Activated naive CD8-positive, alpha-beta T cell (primary cell): ENCODE measurements at regions not wholly inside any gene's neighbourhood (a gene's known extent, or its start where the extent isn't known, plus 50 kb on each side); places are given as distances from the start of the nearest gene placed in this dataset.
"Not testable (repeated sequence)": the region's sequence is repeated elsewhere in the genome, so short reads cannot be mapped to it uniquely, and the experiment has no call there.

ENCODE experiments used
- H3K27ac Mint-ChIP-seq: one replicate; pipeline ENCODE4 v1.8.0; 2021; ENCODE audit warnings: mixed read lengths
- H3K27me3 Mint-ChIP-seq: one replicate; pipeline ENCODE4 v1.8.0; 2021; ENCODE audit warnings: mixed read lengths
- H3K36me3 Mint-ChIP-seq: one replicate; pipeline ENCODE4 v1.8.0; 2021; ENCODE audit warnings: mixed read lengths
- H3K4me1 Mint-ChIP-seq: one replicate; pipeline ENCODE4 v1.8.0; 2021; ENCODE audit warnings: low read depth, mixed read lengths
- H3K4me3 Mint-ChIP-seq: one replicate; pipeline ENCODE4 v1.8.0; 2021; ENCODE audit warnings: mild to moderate bottlenecking, mixed read lengths
- H3K9me3 Mint-ChIP-seq: one replicate; pipeline ENCODE4 v1.8.0; 2021; ENCODE audit warnings: low read depth, mixed read lengths

DNA sequence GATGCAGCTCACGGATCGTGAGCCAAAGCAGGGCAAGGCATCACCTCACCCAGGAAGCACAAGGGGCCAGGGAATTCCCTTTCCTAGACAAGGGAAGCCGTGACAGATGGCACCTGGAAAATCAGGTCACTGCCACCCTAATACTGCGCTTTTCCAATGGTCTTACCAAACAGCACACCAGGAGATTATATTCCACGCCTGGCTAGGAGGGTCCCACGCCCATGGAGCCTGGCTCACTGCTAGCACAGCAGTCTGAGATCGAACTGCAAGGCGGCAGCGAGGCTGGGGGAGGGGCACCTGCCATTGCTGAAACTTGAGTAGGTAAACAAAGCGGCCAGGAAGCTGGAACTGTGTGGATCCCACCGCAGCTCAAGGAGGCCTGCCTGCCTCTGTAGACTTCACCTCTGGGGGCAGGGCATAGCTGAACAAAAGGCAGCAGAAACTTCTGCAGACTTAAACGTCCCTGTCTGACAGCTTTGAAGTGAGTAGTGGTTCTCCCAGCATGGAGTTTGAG lies 205.2 kb upstream of the GRIK2 start:
- not testable (repeated sequence) for H3K36me3 Mint-ChIP-seq

DNA sequence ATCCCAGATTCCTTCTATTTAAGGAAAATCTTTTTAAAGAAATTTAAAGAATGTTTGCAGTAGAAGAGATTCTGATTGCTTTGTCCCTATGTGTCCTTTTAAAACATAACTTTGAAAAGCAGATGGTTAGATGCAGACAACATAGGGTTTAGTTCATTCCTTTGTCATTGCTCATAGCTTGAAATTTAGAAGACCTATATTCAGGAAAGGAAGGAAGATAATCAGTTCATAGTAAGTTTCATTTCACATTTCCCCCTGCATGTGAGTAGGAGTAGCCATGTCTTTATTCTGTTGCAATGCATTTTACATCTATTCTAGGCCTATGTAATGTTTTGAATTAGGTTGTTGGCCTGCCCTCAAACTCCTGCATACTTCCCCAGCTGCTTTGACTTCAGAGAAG lies 197.9 kb upstream of the GRIK2 start:
- Mint-ChIP-seq H3K4me1 (no peaks in the 10 kb centered on the region), H3K27ac (no peak overlapping the region), H3K9me3 (peaks cover 5% of the 10 kb centered on the region), H3K36me3 (no peaks in the 10 kb centered on the region), H3K27me3 (no peaks in the 10 kb centered on the region), H3K4me3 (no peak overlapping the region)

More for the DNA sequence above, 205.2 kb upstream of the GRIK2 start:
- H3K27ac Mint-ChIP-seq, H3K4me3 Mint-ChIP-seq, H3K27me3 Mint-ChIP-seq, H3K9me3 Mint-ChIP-seq, H3K4me1 Mint-ChIP-seq: not testable (repeated sequence)

DNA sequence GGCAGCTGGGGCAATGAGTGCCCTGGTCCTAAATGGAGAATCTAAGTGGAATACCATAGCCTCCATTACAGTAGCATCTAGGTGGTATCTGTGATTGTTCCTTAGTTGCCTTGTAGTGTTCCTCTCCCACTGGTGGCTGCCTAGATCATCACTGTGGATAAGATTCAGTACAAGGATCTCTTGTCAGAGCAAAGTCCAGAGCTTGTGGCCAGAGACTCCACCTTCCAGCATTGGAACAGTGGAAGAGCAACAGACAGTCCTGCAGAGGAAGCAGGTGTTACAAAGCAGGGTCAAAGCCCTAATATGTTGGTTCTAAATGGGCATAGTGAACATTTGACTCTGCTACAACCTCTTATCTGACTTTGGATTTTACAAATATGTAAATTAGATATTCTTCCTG lies 194.1 kb upstream of the GRIK2 start:
- Mint-ChIP-seq H3K4me3 (no peak overlapping the region), H3K9me3 (peaks cover 5% of the 10 kb centered on the region), H3K27me3 (no peaks in the 10 kb centered on the region), H3K27ac (no peak overlapping the region), H3K36me3 (no peaks in the 10 kb centered on the region), H3K4me1 (no peaks in the 10 kb centered on the region)

DNA sequence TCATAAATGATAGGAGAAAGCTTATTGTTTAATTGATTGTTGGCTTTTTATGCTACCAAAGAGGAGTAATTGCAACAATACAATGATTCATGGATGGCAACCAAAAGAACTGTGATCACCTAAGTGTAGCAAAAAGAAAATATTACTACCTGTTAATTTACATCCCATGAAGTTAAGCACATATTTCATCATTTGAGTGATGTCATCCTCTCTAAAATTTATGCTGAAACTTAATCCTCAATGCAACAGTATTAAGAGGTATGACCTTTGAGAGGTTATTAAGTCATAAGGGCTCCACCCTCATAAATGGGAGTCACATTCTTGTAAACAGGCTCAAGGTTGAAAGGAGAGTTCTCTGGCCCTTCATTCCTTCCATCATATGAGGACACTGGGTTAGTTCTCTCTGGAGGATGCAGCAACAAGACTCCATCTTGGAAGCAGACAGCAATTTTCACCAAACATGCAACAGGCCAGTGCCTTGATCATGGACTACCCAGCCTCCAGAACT lies 190.6 kb upstream of the GRIK2 start:
- no peak overlapping the region for H3K27ac Mint-ChIP-seq
- H3K4me3 Mint-ChIP-seq: no peak overlapping the region
- no peaks in the 10 kb centered on the region for H3K4me1 Mint-ChIP-seq
- no peaks in the 10 kb centered on the region for H3K27me3 Mint-ChIP-seq
- no peaks in the 10 kb centered on the region for H3K9me3 Mint-ChIP-seq
- H3K36me3 Mint-ChIP-seq: no peaks in the 10 kb centered on the region

DNA sequence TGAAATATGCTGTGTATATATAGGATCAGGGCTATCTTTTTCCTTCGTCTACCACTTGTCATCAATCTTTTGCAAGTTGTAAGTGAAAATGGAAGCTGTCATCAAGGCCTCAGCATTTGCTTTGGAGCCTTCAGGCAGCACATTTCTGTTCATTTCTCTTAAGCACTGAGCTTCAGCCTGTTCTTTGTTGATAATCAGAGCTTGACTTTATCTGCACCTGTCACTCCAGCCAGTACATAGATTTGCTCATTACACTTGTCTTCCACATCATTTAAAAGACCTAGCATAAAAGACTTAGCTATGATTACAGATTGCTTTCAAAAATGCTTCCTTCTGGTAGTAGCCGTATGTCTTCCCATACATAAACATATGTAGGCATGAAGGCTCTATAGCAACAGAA lies 189.8 kb upstream of the GRIK2 start:
- Mint-ChIP-seq H3K27ac (no peak overlapping the region), H3K27me3 (no peaks in the 10 kb centered on the region), H3K36me3 (no peaks in the 10 kb centered on the region), H3K4me3 (no peak overlapping the region), H3K4me1 (no peaks in the 10 kb centered on the region), H3K9me3 (no peaks in the 10 kb centered on the region)

DNA sequence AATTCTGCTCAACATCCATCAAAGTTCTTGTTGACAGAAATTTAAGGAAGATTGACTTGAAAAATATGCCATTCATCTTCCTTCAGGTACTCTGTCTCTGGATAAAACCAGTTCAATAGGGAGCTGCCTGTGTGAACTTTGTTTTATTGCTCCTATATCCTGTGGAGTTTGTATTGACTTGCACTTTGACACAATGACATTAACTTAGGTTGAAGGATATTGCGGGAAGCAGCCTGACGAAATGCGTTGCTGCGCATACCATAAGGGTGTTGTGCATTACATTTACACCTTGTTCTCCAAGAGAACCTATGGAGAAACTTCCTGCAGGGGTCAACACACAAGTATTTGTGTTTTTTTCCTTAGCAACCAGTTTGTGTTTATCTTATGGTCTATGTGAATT lies 185.4 kb upstream of the GRIK2 start:
- Mint-ChIP-seq H3K36me3 (no peaks in the 10 kb centered on the region), H3K9me3 (no peaks in the 10 kb centered on the region), H3K27me3 (no peaks in the 10 kb centered on the region), H3K27ac (no peak overlapping the region), H3K4me1 (no peaks in the 10 kb centered on the region), H3K4me3 (no peak overlapping the region)

DNA sequence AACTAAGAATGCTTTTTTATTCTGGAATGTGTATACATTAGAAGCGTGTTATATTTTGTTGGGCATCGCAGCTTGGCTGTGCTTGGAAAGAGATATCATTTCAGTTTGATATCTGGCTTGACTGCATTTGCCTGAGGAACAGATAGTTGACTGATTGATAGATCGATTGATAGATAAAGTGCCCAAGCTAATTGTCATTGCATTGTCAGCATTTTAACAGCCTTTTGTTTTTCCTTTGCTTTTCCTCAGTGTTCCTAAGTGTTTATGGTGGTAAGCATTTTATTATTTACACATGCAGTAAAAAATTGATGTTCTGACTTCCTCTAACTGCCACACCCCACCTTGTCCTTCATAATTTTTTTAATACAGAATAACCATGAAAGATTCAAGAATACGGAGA lies 180.9 kb upstream of the GRIK2 start:
- Mint-ChIP-seq H3K9me3 (no peaks in the 10 kb centered on the region), H3K4me1 (no peaks in the 10 kb centered on the region), H3K4me3 (no peak overlapping the region), H3K36me3 (no peaks in the 10 kb centered on the region), H3K27ac (no peak overlapping the region), H3K27me3 (no peaks in the 10 kb centered on the region)

DNA sequence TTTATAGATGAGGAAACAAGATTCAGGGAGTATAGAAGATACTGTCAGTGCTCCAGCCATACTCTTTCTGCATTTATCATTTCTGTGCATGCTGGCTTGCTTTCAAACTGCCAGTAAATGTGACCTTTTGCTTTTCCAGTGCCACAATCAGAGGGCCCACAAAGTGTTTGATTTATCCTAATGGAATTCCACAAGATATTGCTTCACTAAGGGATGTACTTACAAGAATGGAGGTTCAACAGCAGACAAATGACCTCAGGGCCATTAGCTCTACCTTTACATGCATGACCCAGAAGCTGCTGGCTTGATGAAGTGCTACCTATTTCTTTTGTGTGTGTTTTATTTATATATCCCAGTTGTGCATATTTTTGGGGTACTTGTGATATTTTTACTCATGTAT lies 171.5 kb upstream of the GRIK2 start:
- H3K9me3 Mint-ChIP-seq: no peaks in the 10 kb centered on the region
- no peaks in the 10 kb centered on the region for H3K27me3 Mint-ChIP-seq
- H3K36me3 Mint-ChIP-seq: no peaks in the 10 kb centered on the region
- no peaks in the 10 kb centered on the region for H3K4me1 Mint-ChIP-seq
- no peak overlapping the region for H3K27ac Mint-ChIP-seq
- H3K4me3 Mint-ChIP-seq: no peak overlapping the region

DNA sequence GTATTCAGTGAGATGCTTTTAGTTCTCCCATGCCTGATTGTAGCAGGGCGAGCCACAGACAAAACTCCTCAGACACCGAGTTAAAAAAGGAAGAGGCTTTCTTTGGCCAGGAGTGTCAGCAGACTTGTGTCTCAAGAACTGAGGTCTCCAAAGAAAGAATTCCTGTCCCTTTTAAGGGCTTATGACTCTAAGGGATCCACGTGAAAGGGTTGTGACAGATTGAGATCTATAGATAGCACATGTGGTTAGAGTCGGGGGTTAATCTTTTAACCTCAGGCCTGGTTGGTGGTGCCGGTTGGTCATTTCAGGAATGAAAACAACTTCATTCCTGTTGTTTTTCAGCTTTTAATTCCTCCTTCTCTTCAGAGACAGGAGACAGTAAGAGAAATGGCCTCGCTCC lies 168.8 kb upstream of the GRIK2 start:
- Mint-ChIP-seq H3K27me3 (no peaks in the 10 kb centered on the region), H3K9me3 (no peaks in the 10 kb centered on the region), H3K4me3 (no peak overlapping the region), H3K36me3 (no peaks in the 10 kb centered on the region), H3K4me1 (no peaks in the 10 kb centered on the region), H3K27ac (no peak overlapping the region)

DNA sequence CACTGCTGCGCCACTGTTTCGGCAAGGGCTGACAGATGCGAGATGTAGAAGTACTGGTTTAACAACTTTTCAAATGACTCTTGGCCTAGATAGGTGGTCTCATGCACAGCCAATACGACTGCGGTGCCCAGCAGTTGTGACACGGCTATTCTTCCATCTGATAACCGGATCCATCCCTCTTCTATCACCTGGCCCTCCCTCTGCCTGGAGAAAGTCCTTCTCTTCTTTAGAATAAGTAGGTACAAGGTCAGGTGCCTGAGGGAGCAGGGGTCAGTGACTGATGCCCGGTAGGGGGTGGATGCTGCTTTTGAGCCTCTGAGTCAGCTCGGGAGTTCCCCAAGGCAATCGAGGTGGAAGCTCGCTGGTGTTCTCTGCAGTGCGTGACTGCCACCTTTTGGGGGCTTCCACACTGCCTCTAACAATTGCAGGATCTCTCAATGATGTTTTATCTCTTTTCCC lies 166.8 kb upstream of the GRIK2 start:
- no peak overlapping the region for H3K27ac Mint-ChIP-seq
- H3K9me3 Mint-ChIP-seq: no peaks in the 10 kb centered on the region
- H3K27me3 Mint-ChIP-seq: no peaks in the 10 kb centered on the region
- H3K4me1 Mint-ChIP-seq: no peaks in the 10 kb centered on the region
- H3K4me3 Mint-ChIP-seq: no peak overlapping the region
- no peaks in the 10 kb centered on the region for H3K36me3 Mint-ChIP-seq

DNA sequence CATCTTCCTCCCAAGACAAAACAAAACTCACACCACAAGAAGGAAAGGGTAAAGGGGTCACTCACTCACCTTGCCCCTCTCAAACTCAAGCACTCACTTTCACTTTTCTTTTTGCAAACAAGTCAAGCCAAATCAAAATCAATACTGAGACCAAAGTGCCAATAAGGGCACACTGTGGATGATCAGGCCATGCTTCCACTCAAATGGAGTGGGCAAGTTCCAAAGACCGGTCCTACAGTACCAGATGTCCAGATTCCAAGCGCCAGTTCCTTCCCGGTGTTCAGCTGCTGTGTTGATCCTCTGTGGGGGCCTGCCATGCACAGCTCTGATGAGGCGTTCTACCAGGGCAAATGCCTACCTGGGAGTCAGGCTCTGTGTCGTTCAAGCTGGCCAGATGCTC lies 162.6 kb upstream of the GRIK2 start:
- no peaks in the 10 kb centered on the region for H3K27me3 Mint-ChIP-seq
- H3K4me3 Mint-ChIP-seq: no peak overlapping the region
- H3K9me3 Mint-ChIP-seq: no peaks in the 10 kb centered on the region
- H3K27ac Mint-ChIP-seq: no peak overlapping the region
- no peaks in the 10 kb centered on the region for H3K36me3 Mint-ChIP-seq
- no peaks in the 10 kb centered on the region for H3K4me1 Mint-ChIP-seq

DNA sequence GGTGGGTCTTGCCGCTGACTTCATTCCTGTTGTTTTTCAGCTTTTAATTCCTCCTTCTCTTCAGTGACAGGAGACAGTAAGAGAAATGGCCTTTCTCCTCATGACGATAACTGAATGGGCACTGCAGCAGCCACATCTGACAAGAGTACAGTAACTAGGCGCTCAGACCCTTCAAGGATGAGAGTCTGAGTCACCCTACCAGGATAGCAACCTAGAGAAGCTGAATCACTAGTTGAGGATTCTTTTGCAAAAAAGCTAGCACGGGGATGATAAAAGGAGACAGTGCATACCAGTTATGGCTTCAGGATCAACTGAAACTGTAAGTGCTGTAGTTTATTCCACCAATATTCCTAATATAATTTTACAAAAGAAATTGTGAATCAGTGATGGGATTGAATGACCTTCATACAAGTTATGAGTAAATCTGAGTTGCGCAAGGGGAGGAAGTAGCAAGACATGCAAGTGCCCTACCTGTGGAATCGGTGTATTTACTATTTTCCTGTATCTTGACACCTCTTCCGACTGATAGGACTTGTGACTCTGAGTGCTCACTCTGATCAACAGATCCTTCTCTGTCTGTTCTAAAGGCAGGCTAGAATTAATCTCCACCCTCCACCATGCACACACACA lies 161.8 kb upstream of the GRIK2 start:
- H3K27me3 Mint-ChIP-seq: no peaks in the 10 kb centered on the region
- H3K9me3 Mint-ChIP-seq: no peaks in the 10 kb centered on the region
- H3K4me1 Mint-ChIP-seq: no peaks in the 10 kb centered on the region
- no peaks in the 10 kb centered on the region for H3K36me3 Mint-ChIP-seq
- no peak overlapping the region for H3K27ac Mint-ChIP-seq
- no peak overlapping the region for H3K4me3 Mint-ChIP-seq

DNA sequence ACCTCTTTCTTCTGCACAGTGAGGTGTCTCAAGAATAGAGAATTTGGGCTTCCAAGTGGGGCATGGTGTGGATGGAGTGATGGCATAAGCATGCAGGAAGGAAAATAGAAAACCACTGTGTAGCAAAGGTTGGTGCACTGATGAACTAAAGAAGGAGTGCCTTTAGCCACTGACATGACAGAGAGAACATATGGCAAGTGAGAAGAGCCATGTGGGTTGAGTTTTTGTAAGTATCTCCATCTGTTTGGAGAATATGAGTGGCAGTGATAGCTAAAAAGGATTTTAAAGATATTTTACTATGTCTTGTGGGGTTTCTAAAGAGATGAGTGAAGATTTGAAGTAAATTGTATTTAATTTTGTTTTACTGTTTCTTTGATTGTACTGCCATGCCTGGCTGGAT lies 160.5 kb upstream of the GRIK2 start:
- Mint-ChIP-seq H3K27ac (no peak overlapping the region), H3K9me3 (no peaks in the 10 kb centered on the region), H3K4me3 (no peak overlapping the region), H3K4me1 (no peaks in the 10 kb centered on the region), H3K27me3 (no peaks in the 10 kb centered on the region), H3K36me3 (no peaks in the 10 kb centered on the region)

DNA sequence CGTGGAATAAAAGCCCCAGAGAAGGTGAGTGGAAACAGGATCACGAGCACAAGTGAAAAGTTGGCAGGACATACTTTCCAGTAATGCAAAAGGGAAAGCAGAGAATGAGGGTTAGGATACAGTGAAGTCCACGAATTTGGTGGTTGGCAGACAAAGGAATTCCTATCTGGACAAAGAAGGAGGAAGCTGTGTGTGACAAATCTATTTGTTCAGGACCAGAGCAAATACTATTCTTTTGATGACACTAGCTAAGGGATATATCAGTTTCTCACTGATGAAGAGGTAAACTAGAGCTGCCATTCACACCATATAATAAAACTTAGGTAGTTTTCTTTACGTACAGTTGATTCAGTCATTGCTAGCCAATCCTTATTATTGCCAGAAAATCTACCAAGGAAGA lies 156.8 kb upstream of the GRIK2 start:
- no peaks in the 10 kb centered on the region for H3K36me3 Mint-ChIP-seq
- no peak overlapping the region for H3K27ac Mint-ChIP-seq
- no peaks in the 10 kb centered on the region for H3K27me3 Mint-ChIP-seq
- no peaks in the 10 kb centered on the region for H3K9me3 Mint-ChIP-seq
- no peak overlapping the region for H3K4me3 Mint-ChIP-seq
- no peaks in the 10 kb centered on the region for H3K4me1 Mint-ChIP-seq

DNA sequence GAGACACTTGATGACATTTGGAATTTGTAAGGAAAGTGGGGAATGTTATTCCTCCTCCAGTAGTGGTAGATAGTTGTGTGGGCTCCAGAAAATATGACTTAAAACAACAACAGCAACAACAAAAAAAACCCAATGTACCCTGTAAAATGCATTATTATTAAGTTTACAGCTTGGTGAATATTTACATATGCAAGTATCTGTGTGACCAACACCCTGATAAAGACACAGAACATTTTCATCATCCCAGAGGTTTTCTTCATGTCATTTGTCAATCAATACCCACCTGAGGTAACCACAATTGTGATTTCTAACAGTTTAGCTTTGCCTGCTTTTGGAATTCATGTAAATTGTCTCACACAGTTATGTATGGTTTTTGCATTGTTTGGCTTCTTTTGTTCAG lies 152.1 kb upstream of the GRIK2 start:
- Mint-ChIP-seq H3K9me3 (no peaks in the 10 kb centered on the region), H3K4me3 (no peak overlapping the region), H3K36me3 (no peaks in the 10 kb centered on the region), H3K4me1 (no peaks in the 10 kb centered on the region), H3K27me3 (no peaks in the 10 kb centered on the region), H3K27ac (no peak overlapping the region)

DNA sequence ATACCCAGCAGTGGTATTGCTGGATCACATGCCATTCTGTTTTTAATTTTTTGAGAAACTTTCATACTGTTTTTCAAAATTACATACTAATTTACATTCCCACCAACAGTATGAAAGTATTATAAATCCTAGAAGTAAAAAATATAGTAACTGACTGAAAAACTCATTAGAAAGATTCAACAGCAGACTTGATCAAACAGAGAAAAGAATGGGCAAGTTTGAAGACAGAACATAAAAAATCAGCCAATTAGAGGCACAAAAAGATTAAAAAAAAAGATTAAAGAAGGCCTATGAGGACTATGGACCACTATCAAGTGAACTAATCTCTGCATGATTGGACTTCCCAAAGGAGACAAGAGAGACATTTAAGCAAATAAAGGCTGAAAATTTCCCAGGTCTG lies 144.0 kb upstream of the GRIK2 start:
- H3K4me1 Mint-ChIP-seq: no peaks in the 10 kb centered on the region

More for the DNA sequence above, 144.0 kb upstream of the GRIK2 start:
- no peak overlapping the region for H3K27ac Mint-ChIP-seq
- H3K9me3 Mint-ChIP-seq: peaks cover 12% of the 10 kb centered on the region
- no peaks in the 10 kb centered on the region for H3K27me3 Mint-ChIP-seq
- no peaks in the 10 kb centered on the region for H3K36me3 Mint-ChIP-seq
- H3K4me3 Mint-ChIP-seq: no peak overlapping the region
